Muscle of leg (tissue), 3 donors: ENCODE measurements at regions not wholly inside any gene's neighbourhood (a gene's known extent, or its start where the extent isn't known, plus 50 kb on each side); places are given as distances from the start of the nearest gene placed in this dataset.

ENCODE experiments used
- DNase-seq: peaks from one replicate; pipeline ENCODE4 v3.0.0; 2013
- H3K27ac ChIP-seq: one replicate; pipeline ENCODE4 v1.5.1; 2013; ENCODE audit warnings: mild to moderate bottlenecking, low read length, control low read depth
- H3K27me3 ChIP-seq: one replicate; pipeline ENCODE4 v1.6.1; 2013; ENCODE audit warnings: low read length; ENCODE audit not compliant: control insufficient read depth, insufficient read depth
- H3K36me3 ChIP-seq: one replicate; pipeline ENCODE4 v1.6.1; 2013; ENCODE audit warnings: low read length; ENCODE audit not compliant: control insufficient read depth, insufficient read depth
- H3K4me1 ChIP-seq: one replicate; pipeline ENCODE4 v1.6.1; 2013; ENCODE audit warnings: low read length; ENCODE audit not compliant: control insufficient read depth, insufficient read depth
- H3K4me3 ChIP-seq: one replicate; pipeline ENCODE4 v1.5.1; 2013; ENCODE audit warnings: low read length, control low read depth
- H3K9me3 ChIP-seq: replicated peaks from 2 replicates; pipeline ENCODE4 v1.6.1; 2013; ENCODE audit warnings: low read depth, low read length; ENCODE audit not compliant: control insufficient read depth
- WGBS: methylation state at CpG from one replicate; pipeline ENCODE4 v1.1.5; 2013; ENCODE audit warnings: missing lambda C conversion rate; ENCODE audit not compliant: insufficient coverage; 5-methylcytosine and 5-hydroxymethylcytosine counted together

DNA sequence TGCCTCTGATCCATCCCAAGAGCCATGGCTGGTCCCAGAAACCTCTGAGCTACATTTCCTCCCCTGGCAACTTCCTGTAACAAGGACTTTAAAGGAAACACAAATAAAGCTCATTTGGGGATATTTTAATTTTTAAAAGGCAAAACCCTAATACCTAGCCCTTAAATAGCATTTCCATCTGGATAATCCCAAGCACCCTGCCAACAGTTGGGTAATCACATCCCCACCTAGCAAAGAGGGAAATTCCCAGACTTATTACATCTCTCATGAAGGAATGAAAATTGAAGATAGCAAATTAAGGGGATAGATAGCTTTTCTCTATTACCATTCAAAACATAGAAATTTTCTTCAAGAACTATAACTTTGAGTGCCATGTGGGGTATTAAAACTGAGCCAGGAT is 213.7 kb upstream of the BMP4 start:
- no peak overlapping the region for H3K4me3 ChIP-seq
- no peaks in the 10 kb centered on the region for H3K36me3 ChIP-seq
- H3K9me3 ChIP-seq: no peaks in the 10 kb centered on the region
- peaks cover 14% of the 10 kb centered on the region for H3K4me1 ChIP-seq
- H3K27me3 ChIP-seq: no peaks in the 10 kb centered on the region
- peak; percentile 60 for DNase-seq
- H3K27ac ChIP-seq: peak overlapping the region; percentile 15

DNA sequence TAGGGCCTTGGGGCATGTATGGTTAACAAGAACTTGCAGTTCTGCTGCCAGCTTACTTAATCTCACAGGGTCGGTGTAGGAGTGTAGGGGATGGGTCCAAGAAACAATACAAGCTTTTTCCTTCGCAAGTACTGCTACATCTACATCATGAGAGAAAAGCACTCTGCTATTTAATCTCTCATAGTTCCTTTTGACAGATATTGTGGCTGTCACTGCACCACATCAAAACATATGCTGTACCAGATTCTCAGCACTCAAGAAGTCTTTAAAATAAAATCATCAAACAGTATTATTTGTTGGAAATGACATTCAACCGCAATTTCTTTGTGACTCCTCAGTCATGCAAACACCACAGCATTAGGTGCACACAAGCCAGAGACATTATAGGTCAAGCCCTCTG is 215.5 kb upstream of the BMP4 start:
- Histone ChIP-seq H3K4me1 (peaks cover 9% of the 10 kb centered on the region), H3K27me3 (no peaks in the 10 kb centered on the region), H3K27ac (no peak overlapping the region), H3K4me3 (no peak overlapping the region), H3K36me3 (no peaks in the 10 kb centered on the region), H3K9me3 (no peaks in the 10 kb centered on the region)
- DNase-seq: no peak
- no CpG with 5 or more reads among the region's 3 CpGs for WGBS

DNA sequence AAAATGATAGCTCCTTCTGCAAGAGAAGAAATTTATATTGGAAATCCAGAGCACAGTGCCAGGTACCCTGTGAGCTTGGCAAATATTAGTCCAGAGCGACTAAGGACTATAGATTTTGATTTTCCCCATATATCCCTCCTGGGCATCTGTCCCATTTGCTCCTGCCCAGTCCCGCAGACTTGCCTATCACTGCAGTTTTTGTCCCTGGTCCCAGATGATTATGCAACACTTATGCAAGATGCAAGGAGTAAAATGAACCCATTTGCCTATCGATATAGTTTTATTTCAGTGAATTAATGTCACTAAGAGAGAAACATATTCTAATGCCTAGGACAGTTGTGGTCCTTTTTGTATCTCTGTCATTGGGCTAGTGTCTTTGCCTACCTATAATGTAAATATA is 215.9 kb upstream of the BMP4 start:
- DNase-seq: no peak
- 62% methylated on average over 2 of the region's 3 CpGs for WGBS
- Histone ChIP-seq H3K27ac (no peak overlapping the region), H3K4me1 (peaks cover 9% of the 10 kb centered on the region), H3K4me3 (no peak overlapping the region), H3K27me3 (no peaks in the 10 kb centered on the region), H3K36me3 (no peaks in the 10 kb centered on the region), H3K9me3 (no peaks in the 10 kb centered on the region)

DNA sequence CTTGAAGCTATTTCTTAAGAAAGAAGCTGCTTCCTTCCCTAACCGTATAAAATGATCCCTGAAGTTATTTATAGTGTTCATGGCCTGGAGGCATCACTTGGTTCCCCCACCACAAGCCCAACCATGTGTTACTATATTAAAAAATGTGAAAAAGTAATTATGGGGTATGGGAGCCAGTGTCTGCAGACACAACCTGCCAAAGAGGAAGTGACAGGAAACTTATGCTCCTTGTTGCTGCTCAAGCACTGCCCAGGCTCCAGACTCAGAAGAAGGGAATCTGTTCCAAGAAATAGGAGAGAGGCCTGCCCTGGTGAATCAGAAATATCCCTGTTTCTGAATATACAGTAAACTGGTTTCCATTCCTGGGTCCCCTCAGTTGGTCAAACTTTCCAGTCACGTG is 217.2 kb upstream of the BMP4 start:
- no peaks in the 10 kb centered on the region for H3K27me3 ChIP-seq
- no peaks in the 10 kb centered on the region for H3K9me3 ChIP-seq
- H3K36me3 ChIP-seq: no peaks in the 10 kb centered on the region
- no peak overlapping the region for H3K4me3 ChIP-seq
- peak overlapping the region; percentile 60 for H3K27ac ChIP-seq
- peak; percentile 89 for DNase-seq
- peaks cover 9% of the 10 kb centered on the region for H3K4me1 ChIP-seq
- WGBS: 33% methylated on average over 1 of the region's 2 CpGs

DNA sequence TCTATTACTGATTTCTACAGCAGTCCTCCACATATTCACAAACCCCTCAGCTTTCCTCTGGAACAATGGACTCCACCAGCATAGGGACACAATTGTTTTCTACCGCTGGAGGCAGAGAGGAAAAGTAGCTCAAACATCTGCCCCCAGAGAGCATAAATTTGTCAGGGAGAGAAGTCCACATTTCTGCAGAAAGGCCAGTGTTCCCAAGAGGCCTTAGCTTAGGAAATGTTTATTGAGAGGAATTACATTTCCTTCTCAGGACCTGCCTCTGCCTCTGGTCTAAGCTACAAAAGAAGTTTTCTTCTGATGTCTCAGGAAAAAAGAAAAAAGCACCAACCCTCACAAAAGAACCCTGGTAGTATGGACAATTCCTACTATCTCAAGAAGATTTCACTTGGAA is 217.8 kb upstream of the BMP4 start:
- DNase-seq: peak; percentile 33
- no peaks in the 10 kb centered on the region for H3K9me3 ChIP-seq
- H3K27me3 ChIP-seq: no peaks in the 10 kb centered on the region
- no peak overlapping the region for H3K4me3 ChIP-seq
- peaks cover 9% of the 10 kb centered on the region for H3K4me1 ChIP-seq
- WGBS: 40% methylated on average over 1 of the region's 1 CpG
- H3K27ac ChIP-seq: peak overlapping the region; percentile 60
- H3K36me3 ChIP-seq: no peaks in the 10 kb centered on the region

DNA sequence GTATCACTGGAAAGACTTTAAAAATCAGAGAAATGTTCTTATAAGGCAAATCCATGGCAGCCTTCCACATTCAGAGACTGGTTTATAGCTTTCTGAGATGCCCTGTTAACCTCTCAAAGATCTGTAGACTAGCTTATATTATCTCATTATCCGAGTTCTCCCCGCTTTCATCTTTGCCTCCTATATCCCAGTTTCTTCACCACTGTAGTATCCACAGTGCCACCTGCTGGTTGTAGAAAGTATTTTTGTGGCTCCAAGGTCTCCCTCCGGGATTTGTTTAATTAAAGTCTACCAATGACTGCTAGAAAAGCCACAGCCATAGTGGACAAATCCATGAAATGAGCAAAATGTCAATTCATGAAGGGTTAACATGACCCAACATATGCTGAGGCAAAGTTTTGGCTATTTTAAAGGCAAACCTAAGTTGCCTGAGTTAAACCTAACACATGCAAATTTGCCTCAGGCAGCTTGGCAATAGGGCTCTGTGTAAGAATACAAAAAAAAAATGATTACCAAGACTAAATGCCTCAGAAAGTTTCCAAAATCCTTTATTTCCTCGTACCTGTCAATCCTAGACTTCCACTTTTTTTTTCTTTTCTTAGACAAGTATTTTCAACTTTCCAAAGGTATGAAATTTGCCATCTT is 218.8 kb upstream of the BMP4 start:
- peak; percentile 85 for DNase-seq
- H3K4me3 ChIP-seq: no peak overlapping the region
- no peaks in the 10 kb centered on the region for H3K36me3 ChIP-seq
- H3K27ac ChIP-seq: no peak overlapping the region
- H3K9me3 ChIP-seq: no peaks in the 10 kb centered on the region
- no peaks in the 10 kb centered on the region for H3K27me3 ChIP-seq
- H3K4me1 ChIP-seq: peaks cover 7% of the 10 kb centered on the region
- no CpG with 5 or more reads among the region's 4 CpGs for WGBS

DNA sequence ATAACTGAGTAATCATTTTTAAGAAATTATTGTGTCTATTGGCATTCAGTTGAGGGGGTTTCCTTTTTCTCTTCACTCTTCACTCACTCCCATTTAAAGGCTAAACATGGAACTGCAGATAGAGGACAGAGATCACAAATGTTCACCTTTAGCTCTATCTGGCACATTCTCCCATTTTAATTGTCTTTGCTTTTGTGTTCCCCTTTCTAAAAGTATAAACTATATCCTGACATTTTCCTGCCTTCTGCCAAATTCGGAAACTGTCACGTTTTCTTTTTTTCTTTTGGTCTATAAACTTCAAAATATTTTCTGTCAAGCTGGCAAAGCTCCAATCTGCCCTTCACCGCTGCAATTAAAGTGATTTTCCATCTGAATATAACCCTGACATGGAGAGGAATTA is 219.8 kb upstream of the CDKN3 start:
- Histone ChIP-seq H3K4me3 (no peak overlapping the region), H3K27ac (no peak overlapping the region), H3K27me3 (no peaks in the 10 kb centered on the region), H3K4me1 (peaks cover 7% of the 10 kb centered on the region), H3K36me3 (no peaks in the 10 kb centered on the region), H3K9me3 (no peaks in the 10 kb centered on the region)
- no peak for DNase-seq
- 46% methylated on average over 2 of the region's 3 CpGs for WGBS

DNA sequence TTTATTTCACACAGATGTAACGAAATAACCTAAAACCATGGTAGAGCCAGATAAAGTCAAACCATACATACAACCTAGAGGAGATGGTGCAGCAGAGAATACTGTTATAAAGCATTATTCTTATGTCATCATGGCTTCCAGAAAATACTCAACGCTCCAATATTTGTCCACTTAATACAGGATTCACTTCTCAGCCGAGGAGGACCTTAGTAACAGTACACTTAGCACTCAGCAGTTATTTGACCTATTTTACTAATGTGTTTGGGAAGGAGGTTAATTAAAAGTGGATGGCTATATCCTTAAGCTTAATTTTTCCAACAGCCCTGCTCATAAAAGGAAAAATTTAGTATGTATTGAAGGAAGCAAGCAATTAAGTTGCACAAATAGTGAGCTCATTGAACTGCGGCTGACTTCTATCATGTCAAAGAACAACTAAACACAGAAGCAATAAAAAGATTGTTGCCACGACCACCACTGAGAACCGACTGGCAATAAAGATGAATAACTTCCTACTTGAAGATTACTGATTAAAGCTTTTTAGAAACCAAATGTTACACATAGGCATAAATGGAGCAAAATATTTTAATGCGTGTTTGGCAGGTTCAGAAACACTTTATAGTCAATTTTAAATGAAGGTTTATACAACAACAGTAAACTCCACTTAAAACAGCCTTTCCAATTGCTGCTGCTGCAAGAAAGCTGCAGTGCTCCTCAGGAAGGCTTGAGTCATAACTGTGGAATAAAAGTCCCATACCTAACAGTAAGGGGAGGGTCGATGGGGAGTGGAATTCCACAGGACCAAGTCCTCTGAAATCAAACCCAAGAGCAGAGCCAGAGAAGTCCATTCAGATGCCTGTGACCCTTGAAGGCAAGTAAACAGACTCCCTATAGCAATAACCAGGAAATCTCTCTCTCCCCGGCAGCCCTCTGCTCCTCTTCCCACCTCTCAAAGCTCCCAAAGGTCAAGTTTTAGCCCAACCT is 218.9 kb upstream of the CDKN3 start:
- DNase-seq: no peak
- no peaks in the 10 kb centered on the region for H3K27me3 ChIP-seq
- no peak overlapping the region for H3K4me3 ChIP-seq
- 100% methylated on average over 1 of the region's 9 CpGs for WGBS
- H3K27ac ChIP-seq: no peak overlapping the region
- H3K9me3 ChIP-seq: no peaks in the 10 kb centered on the region
- no peaks in the 10 kb centered on the region for H3K36me3 ChIP-seq
- peaks cover 7% of the 10 kb centered on the region for H3K4me1 ChIP-seq

DNA sequence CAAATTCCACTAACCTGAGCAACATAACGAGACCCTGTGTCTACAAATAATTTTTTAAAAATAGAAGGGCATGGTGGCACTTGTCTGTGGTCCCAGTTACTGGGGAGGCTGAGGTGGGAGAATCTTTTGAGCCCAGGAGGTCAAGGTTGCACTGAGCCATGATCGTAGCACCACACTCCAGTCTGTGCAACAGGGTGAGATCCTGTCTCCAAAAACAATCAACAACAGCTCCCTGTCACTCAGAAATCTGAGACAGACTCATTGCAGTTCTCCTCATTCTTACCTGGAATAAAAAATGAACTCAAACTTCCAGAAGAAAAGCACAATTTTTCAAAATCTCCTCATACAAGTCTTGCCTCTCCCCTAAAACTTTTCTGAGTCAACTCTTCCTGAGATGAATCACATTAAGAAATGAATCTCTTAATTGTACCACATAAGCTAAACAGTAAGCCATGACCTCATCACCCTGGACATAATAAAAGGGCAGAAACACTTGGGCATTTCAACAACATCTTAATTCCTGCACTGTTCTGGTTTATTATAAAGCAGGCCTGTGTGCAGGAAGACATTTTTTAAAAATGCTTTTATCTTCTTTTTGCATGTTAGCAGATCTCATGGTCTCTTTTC is 214.3 kb upstream of the CDKN3 start:
- H3K4me3 ChIP-seq: no peak overlapping the region
- no peak for DNase-seq
- WGBS: 100% methylated on average over 1 of the region's 2 CpGs
- no peaks in the 10 kb centered on the region for H3K36me3 ChIP-seq
- no peaks in the 10 kb centered on the region for H3K4me1 ChIP-seq
- no peaks in the 10 kb centered on the region for H3K27me3 ChIP-seq
- H3K27ac ChIP-seq: no peak overlapping the region
- no peaks in the 10 kb centered on the region for H3K9me3 ChIP-seq
